ENCODE measurements at regions not wholly inside any gene's neighbourhood (a gene's known extent, or its start where the extent isn't known, plus 50 kb on each side); places are given as distances from the start of the nearest gene placed in this dataset.

DNA sequence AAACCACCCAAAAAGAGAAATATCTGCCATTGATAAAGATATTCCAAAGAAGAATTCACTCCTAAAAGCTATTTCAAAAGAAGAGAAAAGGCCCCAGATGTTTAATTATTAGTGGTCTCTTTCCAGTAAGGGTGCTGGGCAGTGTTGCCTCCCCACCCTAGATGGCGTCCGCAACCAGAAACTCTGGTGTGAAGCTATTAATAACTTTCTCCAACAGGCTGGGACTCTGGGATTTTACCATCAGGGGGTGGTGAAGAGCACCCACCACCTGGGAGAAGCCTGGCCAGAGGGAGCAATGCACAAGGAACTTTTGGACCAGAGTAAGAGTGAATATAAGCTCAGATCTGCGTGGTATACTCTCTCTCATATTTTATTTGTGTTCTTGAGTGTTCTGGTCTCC lies 115.4 kb upstream of the TIAM1 start:
- ChIA-PET POLR2A (interaction anchor here (1.0 to 1.1 kb wide), 2 partner anchors 11 kb away, joined by 3 read pairs; no protein-coding TSS in a partner anchor), CTCF (ENCODE audit: low intra/inter-chr PET ratio) (interaction anchor here (0.5 kb wide), 1 partner anchor 120 kb away, joined by 3 read pairs; no protein-coding TSS in a partner anchor)
- DNase-seq (ENCODE audit: extremely low read depth in 1 of 4, low spot score in 3 of 4) (peak; percentile 40 to 48 (median 43)), ATAC-seq (peak; percentile 90), FAIRE-seq (no peak)
- H3K9ac ChIP-seq (ENCODE audit: insufficient read depth in 1 of 2, low read depth in 2 of 2, low read length in 2 of 2) = no peak overlapping the region
- H3K4me3 ChIP-seq = no peak overlapping the region
- no peaks in the 10 kb centered on the region; the same call in 1 of the 2 replicates for H4K20me1 ChIP-seq (replicated peaks; ENCODE audit: control insufficient read depth, insufficient read depth, low read length)
- H3K27ac ChIP-seq (ENCODE audit: extremely low read depth, low read depth, low read length) = no peak overlapping the region
- BruUV-seq (replicated peaks) = no TSS peak
- H3K27me3 ChIP-seq (ENCODE audit: control insufficient read depth in 2 of 2, insufficient read depth in 2 of 2, low read length in 2 of 2) = peaks cover 9 to 26% of the 10 kb centered on the region in 2 experiments; a peak in 4 of 5 replicates
- no peaks in the 10 kb centered on the region for H3K9me1 ChIP-seq (ENCODE audit: control insufficient read depth, insufficient read depth, low read length)
- in situ Hi-C loops (cut with MboI) (no loop called here), intact Hi-C loops (cut with micrococcal nuclease) (loop anchor here (5.0 kb wide), 1 partner anchor 123 kb away; no protein-coding TSS in a partner anchor)
- no peaks in the 10 kb centered on the region for H3K9me3 ChIP-seq (replicated peaks; ENCODE audit: control insufficient read depth, insufficient read depth, low read depth, low read length)
- H2AFZ ChIP-seq (ENCODE audit: low read depth, low read length) = no peak overlapping the region
- no peaks in the 10 kb centered on the region for H3K4me1 ChIP-seq (replicated peaks in 1 of 2; ENCODE audit: control insufficient read depth in 2 of 2, insufficient read depth in 2 of 2, low read length in 2 of 2)
- H3K36me3 ChIP-seq (ENCODE audit: control insufficient read depth, insufficient read depth, low read length) = no peaks in the 10 kb centered on the region
- 0% methylated on average over 3 of the region's 3 CpGs for WGBS (ENCODE audit: insufficient coverage, low coverage, missing lambda C conversion rate)
- no peaks in the 10 kb centered on the region for H3K79me2 ChIP-seq (ENCODE audit: control insufficient read depth, insufficient read depth, low read length)
- 0 out of 2 replicates have a peak, but pooled peaks have one; percentile 67 for TF ChIP-seq ZNF764 (CRISPR knock-in tag; IDR thresholded peaks at IDR 0.05; ENCODE audit: low read depth)
- TF ChIP-seq, protein P1, sequence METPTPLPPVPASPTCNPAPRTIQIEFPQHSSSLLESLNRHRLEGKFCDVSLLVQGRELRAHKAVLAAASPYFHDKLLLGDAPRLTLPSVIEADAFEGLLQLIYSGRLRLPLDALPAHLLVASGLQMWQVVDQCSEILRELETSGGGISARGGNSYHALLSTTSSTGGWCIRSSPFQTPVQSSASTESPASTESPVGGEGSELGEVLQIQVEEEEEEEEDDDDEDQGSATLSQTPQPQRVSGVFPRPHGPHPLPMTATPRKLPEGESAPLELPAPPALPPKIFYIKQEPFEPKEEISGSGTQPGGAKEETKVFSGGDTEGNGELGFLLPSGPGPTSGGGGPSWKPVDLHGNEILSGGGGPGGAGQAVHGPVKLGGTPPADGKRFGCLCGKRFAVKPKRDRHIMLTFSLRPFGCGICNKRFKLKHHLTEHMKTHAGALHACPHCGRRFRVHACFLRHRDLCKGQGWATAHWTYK (CRISPR knock-in tag; IDR thresholded peaks at IDR 0.05) = no peak
- TF ChIP-seq MEF2A (IDR thresholded peaks at IDR 0.05; ENCODE audit: control insufficient read depth, low read depth, low read length) = peak; percentile 94
- TF ChIP-seq, protein P2, sequence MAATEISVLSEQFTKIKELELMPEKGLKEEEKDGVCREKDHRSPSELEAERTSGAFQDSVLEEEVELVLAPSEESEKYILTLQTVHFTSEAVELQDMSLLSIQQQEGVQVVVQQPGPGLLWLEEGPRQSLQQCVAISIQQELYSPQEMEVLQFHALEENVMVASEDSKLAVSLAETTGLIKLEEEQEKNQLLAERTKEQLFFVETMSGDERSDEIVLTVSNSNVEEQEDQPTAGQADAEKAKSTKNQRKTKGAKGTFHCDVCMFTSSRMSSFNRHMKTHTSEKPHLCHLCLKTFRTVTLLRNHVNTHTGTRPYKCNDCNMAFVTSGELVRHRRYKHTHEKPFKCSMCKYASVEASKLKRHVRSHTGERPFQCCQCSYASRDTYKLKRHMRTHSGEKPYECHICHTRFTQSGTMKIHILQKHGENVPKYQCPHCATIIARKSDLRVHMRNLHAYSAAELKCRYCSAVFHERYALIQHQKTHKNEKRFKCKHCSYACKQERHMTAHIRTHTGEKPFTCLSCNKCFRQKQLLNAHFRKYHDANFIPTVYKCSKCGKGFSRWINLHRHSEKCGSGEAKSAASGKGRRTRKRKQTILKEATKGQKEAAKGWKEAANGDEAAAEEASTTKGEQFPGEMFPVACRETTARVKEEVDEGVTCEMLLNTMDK (IDR thresholded peaks at IDR 0.05; ENCODE audit: borderline replicate concordance, insufficient read depth, low read depth, low read length, poor library complexity, severe bottlenecking) = peak; percentile 16
- TF ChIP-seq KAT2B (IDR thresholded peaks at IDR 0.05; ENCODE audit: low read depth, low read length) = no peak
- no peak for TF ChIP-seq EP400 (IDR thresholded peaks at IDR 0.05)
- no peak for TF ChIP-seq NR2C2 (CRISPR knock-in tag; IDR thresholded peaks at IDR 0.05)
- TF ChIP-seq NR2C2 (tag; IDR thresholded peaks at IDR 0.05) = no peak
- TF ChIP-seq ELF1 (tag; IDR thresholded peaks at IDR 0.05) = no peak
- TF ChIP-seq, protein P3, sequence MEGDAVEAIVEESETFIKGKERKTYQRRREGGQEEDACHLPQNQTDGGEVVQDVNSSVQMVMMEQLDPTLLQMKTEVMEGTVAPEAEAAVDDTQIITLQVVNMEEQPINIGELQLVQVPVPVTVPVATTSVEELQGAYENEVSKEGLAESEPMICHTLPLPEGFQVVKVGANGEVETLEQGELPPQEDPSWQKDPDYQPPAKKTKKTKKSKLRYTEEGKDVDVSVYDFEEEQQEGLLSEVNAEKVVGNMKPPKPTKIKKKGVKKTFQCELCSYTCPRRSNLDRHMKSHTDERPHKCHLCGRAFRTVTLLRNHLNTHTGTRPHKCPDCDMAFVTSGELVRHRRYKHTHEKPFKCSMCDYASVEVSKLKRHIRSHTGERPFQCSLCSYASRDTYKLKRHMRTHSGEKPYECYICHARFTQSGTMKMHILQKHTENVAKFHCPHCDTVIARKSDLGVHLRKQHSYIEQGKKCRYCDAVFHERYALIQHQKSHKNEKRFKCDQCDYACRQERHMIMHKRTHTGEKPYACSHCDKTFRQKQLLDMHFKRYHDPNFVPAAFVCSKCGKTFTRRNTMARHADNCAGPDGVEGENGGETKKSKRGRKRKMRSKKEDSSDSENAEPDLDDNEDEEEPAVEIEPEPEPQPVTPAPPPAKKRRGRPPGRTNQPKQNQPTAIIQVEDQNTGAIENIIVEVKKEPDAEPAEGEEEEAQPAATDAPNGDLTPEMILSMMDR (IDR thresholded peaks at IDR 0.05 in 2 of 3, conservative IDR thresholded peaks at IDR 0.05 in 1 of 3; ENCODE audit: insufficient read depth in 2 of 3, low read depth in 1 of 3, low read length in 3 of 3) = peak; percentile 51 to 90 (median 67)
- TF ChIP-seq RAD21 (CRISPR knock-in tag; conservative IDR thresholded peaks at IDR 0.05 in 1 of 2, IDR thresholded peaks at IDR 0.05 in 1 of 2) = peak in 1 of 2 experiments; percentile 32; a peak in 2 of 4 replicates
- TF ChIP-seq ZNF436 (CRISPR knock-in tag; IDR thresholded peaks at IDR 0.05) = no peak
- TF ChIP-seq, protein P4, sequence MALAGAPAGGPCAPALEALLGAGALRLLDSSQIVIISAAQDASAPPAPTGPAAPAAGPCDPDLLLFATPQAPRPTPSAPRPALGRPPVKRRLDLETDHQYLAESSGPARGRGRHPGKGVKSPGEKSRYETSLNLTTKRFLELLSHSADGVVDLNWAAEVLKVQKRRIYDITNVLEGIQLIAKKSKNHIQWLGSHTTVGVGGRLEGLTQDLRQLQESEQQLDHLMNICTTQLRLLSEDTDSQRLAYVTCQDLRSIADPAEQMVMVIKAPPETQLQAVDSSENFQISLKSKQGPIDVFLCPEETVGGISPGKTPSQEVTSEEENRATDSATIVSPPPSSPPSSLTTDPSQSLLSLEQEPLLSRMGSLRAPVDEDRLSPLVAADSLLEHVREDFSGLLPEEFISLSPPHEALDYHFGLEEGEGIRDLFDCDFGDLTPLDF (CRISPR knock-in tag; IDR thresholded peaks at IDR 0.05) = no peak
- TF ChIP-seq ZNF311 (CRISPR knock-in tag; IDR thresholded peaks at IDR 0.05) = no peak
- peak; percentile 70 for TF ChIP-seq MEF2D (tag; conservative IDR thresholded peaks at IDR 0.05; ENCODE audit: low read depth)
- H3K4me2 ChIP-seq (ENCODE audit: insufficient read depth, low read length) = no peak overlapping the region
